Panc1 (cell line): ENCODE measurements at regions not wholly inside any gene's neighbourhood (a gene's known extent, or its start where the extent isn't known, plus 50 kb on each side); places are given as distances from the start of the nearest gene placed in this dataset.

Experiments used
- ATAC-seq: fragments of 200-7000 bp; cut with Tn5 transposase; 2 replicates; pipeline ENCODE4 v1.9.1; 2020; ENCODE audit warnings: mild to moderate bottlenecking, moderate library complexity
- BruUV-seq: library from RNA; stranded (reverse); fragments of 400-500 nt; replicated peaks from 2 replicates; lab custom pipeline; 2021; lab: Mats Ljungman, UMichigan
- CTCF ChIA-PET: fragments of 300-600 bp; sonication (Branson Sonifier 250); formaldehyde crosslinking; loops from one replicate; lab custom pipeline; 2022; ENCODE audit warnings: antibody characterized with exemption; lab: Charles Lee
- POLR2A ChIA-PET: fragments of 300-600 bp; sonication (Branson Sonifier 250); formaldehyde crosslinking; loops from one replicate; lab custom pipeline; 2022; ENCODE audit warnings: antibody characterized with exemption; lab: Charles Lee
- DNase-seq: peaks from one replicate; pipeline ENCODE4 v3.0.0-alpha.2; 2010; ENCODE audit warnings: low read depth, low spot score
- H3K27ac ChIP-seq: 2 replicates; pipeline ENCODE4 v1.5.1; 2011; ENCODE audit warnings: mild to moderate bottlenecking, low read length, inconsistent platforms
- H3K27me3 ChIP-seq: fragments of 200-500 bp; sonication (Bioruptor generic); 2 replicates; pipeline ENCODE4 v1.6.0; 2014; ENCODE audit warnings: low read length, inconsistent platforms; ENCODE audit not compliant: control insufficient read depth, insufficient read depth
- H3K36me3 ChIP-seq: fragments of 200-500 bp; sonication (Bioruptor generic); 2 replicates; pipeline ENCODE4 v1.5.1; 2014; ENCODE audit warnings: inconsistent platforms, mild to moderate bottlenecking, low read length, moderate library complexity; ENCODE audit not compliant: control insufficient read depth, insufficient read depth
- H3K4me1 ChIP-seq: 2 replicates; pipeline ENCODE4 v1.5.1; 2011; ENCODE audit warnings: inconsistent platforms, mild to moderate bottlenecking, low read length, moderate library complexity; ENCODE audit not compliant: control insufficient read depth, insufficient read depth
- H3K4me3 ChIP-seq, 2 experiments: 2 replicates each; pipeline ENCODE4 v1.5.1; 2011 to 2012; ENCODE audit warnings: low read depth in 2 of 2, low read length in 2 of 2, mild to moderate bottlenecking in 2 of 2, inconsistent platforms in 1 of 2, moderate library complexity in 1 of 2
- H3K9me3 ChIP-seq: fragments of 200-500 bp; sonication (Bioruptor generic); 2 replicates; pipeline ENCODE4 v1.5.1; 2014; ENCODE audit warnings: low read depth, mild to moderate bottlenecking, inconsistent platforms, low read length, moderate library complexity; ENCODE audit not compliant: control insufficient read depth, insufficient read depth
- CTCF ChIP-seq: fragments of 450-650 bp; IDR thresholded peaks from 2 replicates; pipeline ENCODE4 v1.5.1; 2017; ENCODE audit warnings: mild to moderate bottlenecking
- POLR2AphosphoS5 ChIP-seq: IDR thresholded peaks from 2 replicates; pipeline ENCODE4 v1.6.1; 2012; ENCODE audit warnings: mild to moderate bottlenecking, low read depth, low read length, moderate library complexity
- REST ChIP-seq, 2 experiments: IDR thresholded peaks; 2 replicates each; pipeline ENCODE4 v1.6.1; 2011 to 2012; ENCODE audit warnings: low read depth in 2 of 2, control low read depth in 1 of 2, low read length in 1 of 2, mild to moderate bottlenecking in 1 of 2, moderate library complexity in 1 of 2; ENCODE audit not compliant: insufficient read depth in 1 of 2
- SIN3A ChIP-seq: IDR thresholded peaks from 2 replicates; pipeline ENCODE4 v1.6.1; 2012; ENCODE audit warnings: low read depth, mild to moderate bottlenecking, low read length, moderate library complexity, borderline replicate concordance; ENCODE audit not compliant: insufficient read depth
- TCF7L2 ChIP-seq: IDR thresholded peaks from 2 replicates; pipeline ENCODE4 v1.6.1; 2011; ENCODE audit warnings: mild to moderate bottlenecking, low read depth, low read length, inconsistent platforms
- in situ Hi-C: cut with HindIII; loops from 2 replicates; pipeline ENCODE4 v1.10.0; 2016; ENCODE audit warnings: low sequenced_read_pairs, low pct_unique_long_range_greater_than_20kb
- intact Hi-C: fragments of 100-400 bp; cut with micrococcal nuclease; formaldehyde crosslinking; loops from one replicate; pipeline ENCODE4 v1.10.0; 2022; ENCODE audit not compliant: unreplicated experiment

- no peak for DNase-seq
- no peak for ATAC-seq
- Histone ChIP-seq H3K27ac (no peak overlapping the region), H3K9me3 (no peaks in the 10 kb centered on the region), H3K4me3 (no peak overlapping the region), H3K4me1 (peaks cover 1% of the 10 kb centered on the region; the same call in 1 of the 2 replicates), H3K27me3 (no peaks in the 10 kb centered on the region), H3K36me3 (no peaks in the 10 kb centered on the region)
- in situ Hi-C loops: no loop called here
- no peak for TF ChIP-seq CTCF
- no peak for TF ChIP-seq POLR2AphosphoS5
- TF ChIP-seq SIN3A: no peak
- TF ChIP-seq REST (IDR thresholded peaks at IDR 0.05; ENCODE audit: insufficient read depth in 1 of 2, low read depth in 2 of 2, low read length in 1 of 2): no peak
- TF ChIP-seq TCF7L2: no peak
- CTCF ChIA-PET: no interaction called here
- intact Hi-C loops: no loop called here
- BruUV-seq: no TSS peak
- POLR2A ChIA-PET: no interaction called here
These were observed 60.1 kb upstream of the RMP24 start for GRCh38 chr18:35912332-35912731.

GRCh38 chr18:35915056-35915455, 57.4 kb upstream of the RMP24 start:
- Histone ChIP-seq H3K27ac (no peak overlapping the region), H3K27me3 (no peaks in the 10 kb centered on the region), H3K4me1 (peaks cover 3% of the 10 kb centered on the region; the same call in 1 of the 2 replicates), H3K4me3 (no peak overlapping the region), H3K36me3 (no peaks in the 10 kb centered on the region), H3K9me3 (no peaks in the 10 kb centered on the region)
- in situ Hi-C loops (no loop called here), intact Hi-C loops (no loop called here)
- POLR2A ChIA-PET: no interaction called here
- DNase-seq (no peak), ATAC-seq (no peak)
- no TSS peak for BruUV-seq
- CTCF ChIA-PET: interaction anchor here (0.6 kb wide), 1 partner anchor 11 kb away, joined by 3 read pairs; no protein-coding TSS in a partner anchor
- TF ChIP-seq REST (IDR thresholded peaks at IDR 0.05; ENCODE audit: insufficient read depth in 1 of 2, low read depth in 2 of 2, low read length in 1 of 2): no peak
- TF ChIP-seq POLR2AphosphoS5: no peak
- no peak for TF ChIP-seq CTCF
- no peak for TF ChIP-seq SIN3A
- no peak for TF ChIP-seq TCF7L2
